Vagina (tissue), 2 donors: ENCODE measurements at regions not wholly inside any gene's neighbourhood (a gene's known extent, or its start where the extent isn't known, plus 50 kb on each side); places are given as distances from the start of the nearest gene placed in this dataset.

Source experiments
- DNase-seq, 2 donors: peaks; one replicate each; pipeline ENCODE4 v3.0.0-alpha.2; 2017; ENCODE audit errors: extremely low spot score in 2 of 2
- H3K27ac ChIP-seq: fragments of 200-600 bp; sonication (generic); one replicate; pipeline ENCODE4 v1.5.1; 2019
- H3K27me3 ChIP-seq: fragments of 200-600 bp; sonication (generic); one replicate; pipeline ENCODE4 v1.5.1; 2019
- H3K36me3 ChIP-seq, 2 donors: fragments of 200-600 bp; sonication (generic); one replicate each; pipeline ENCODE4 v1.5.1; 2017 to 2019
- H3K4me1 ChIP-seq: fragments of 200-600 bp; sonication (generic); one replicate; pipeline ENCODE4 v1.5.1; 2019
- H3K4me3 ChIP-seq, 2 donors: fragments of 200-600 bp; sonication (generic); 1 replicate in 1 of 2; 2 replicates in 1 of 2; pipeline ENCODE4 v1.5.1; 2016 to 2019
- H3K9me3 ChIP-seq: fragments of 200-600 bp; sonication (generic); one replicate; pipeline ENCODE4 v1.5.1; 2019
- CTCF ChIP-seq, 3 experiments: fragments of 450-650 bp in 2 of 3; fragments of 200-600 bp in 1 of 3; sonication (generic) in 1 of 3; IDR thresholded peaks; one replicate each; pipeline ENCODE4 v1.5.1; 2017 to 2019; ENCODE audit warnings: antibody characterized with exemption in 3 of 3, mild to moderate bottlenecking in 2 of 3, moderate library complexity in 2 of 3
- POLR2A ChIP-seq, 2 donors: fragments of 450-650 bp; IDR thresholded peaks; one replicate each; pipeline ENCODE4 v1.6.1; 2017; ENCODE audit warnings: antibody characterized with exemption in 2 of 2, mild to moderate bottlenecking in 2 of 2, moderate library complexity in 2 of 2
- POLR2AphosphoS5 ChIP-seq, 2 donors: sonication (generic); formaldehyde crosslinking; IDR thresholded peaks; one replicate each; pipeline ENCODE4 v1.9.0; 2017; ENCODE audit warnings: antibody characterized with exemption in 2 of 2, mild to moderate bottlenecking in 2 of 2, low read depth in 1 of 2; ENCODE audit not compliant: insufficient read depth in 1 of 2
- intact Hi-C: fragments of 100-400 bp; cut with DNase I; formaldehyde crosslinking; loops from one replicate; pipeline ENCODE4 v1.15.1; 2023

- TF ChIP-seq CTCF (IDR thresholded peaks at IDR 0.05) (no peak), POLR2A (IDR thresholded peaks at IDR 0.05) (no peak), POLR2AphosphoS5 (IDR thresholded peaks at IDR 0.05; ENCODE audit: insufficient read depth in 1 of 2, low read depth in 1 of 2) (no peak)
- intact Hi-C loops, result no loop called here
- Histone ChIP-seq H3K27ac (peak overlapping the region; percentile 3), H3K27me3 (no peaks in the 10 kb centered on the region), H3K36me3 (no peaks in the 10 kb centered on the region), H3K4me3 (peak overlapping the region in 1 of 2 donors; percentile 2), H3K9me3 (no peaks in the 10 kb centered on the region), H3K4me1 (no peaks in the 10 kb centered on the region)
- DNase-seq, result no peak
Observed at GRCh38 chr1:172775606-172776005, 116.7 kb downstream of the FASLG start.

- H3K36me3 ChIP-seq, result no peaks in the 10 kb centered on the region
- no peaks in the 10 kb centered on the region for H3K27me3 ChIP-seq
- intact Hi-C loops, result no loop called here
- peak overlapping the region in 1 of 2 donors; percentile 2 for H3K4me3 ChIP-seq
- no peaks in the 10 kb centered on the region for H3K9me3 ChIP-seq
- no peak overlapping the region for H3K27ac ChIP-seq
- no peak for TF ChIP-seq POLR2AphosphoS5 (IDR thresholded peaks at IDR 0.05; ENCODE audit: insufficient read depth in 1 of 2, low read depth in 1 of 2)
- TF ChIP-seq CTCF (IDR thresholded peaks at IDR 0.05), result no peak
- TF ChIP-seq POLR2A (IDR thresholded peaks at IDR 0.05), result no peak
- no peaks in the 10 kb centered on the region for H3K4me1 ChIP-seq
- DNase-seq, result no peak
Observed at GRCh38 chr1:172776071-172776470, 117.2 kb downstream of the FASLG start.

- TF ChIP-seq POLR2AphosphoS5 (IDR thresholded peaks at IDR 0.05; ENCODE audit: insufficient read depth in 1 of 2, low read depth in 1 of 2) (no peak), CTCF (IDR thresholded peaks at IDR 0.05) (no peak), POLR2A (IDR thresholded peaks at IDR 0.05) (no peak)
- Histone ChIP-seq H3K4me3 (no peak overlapping the region), H3K36me3 (no peaks in the 10 kb centered on the region), H3K4me1 (no peaks in the 10 kb centered on the region), H3K9me3 (no peaks in the 10 kb centered on the region), H3K27me3 (no peaks in the 10 kb centered on the region), H3K27ac (no peak overlapping the region)
- intact Hi-C loops, result no loop called here
- no peak for DNase-seq
Observed at GRCh38 chr1:172777767-172778166, 118.9 kb downstream of the FASLG start.

GRCh38 chr1:172778456-172779455 lies 119.9 kb downstream of the FASLG start:
- TF ChIP-seq CTCF (IDR thresholded peaks at IDR 0.05), result no peak
- TF ChIP-seq POLR2AphosphoS5 (IDR thresholded peaks at IDR 0.05; ENCODE audit: insufficient read depth in 1 of 2, low read depth in 1 of 2), result no peak
- TF ChIP-seq POLR2A (IDR thresholded peaks at IDR 0.05), result no peak
- DNase-seq, result no peak
- Histone ChIP-seq H3K4me3 (no peak overlapping the region), H3K27me3 (no peaks in the 10 kb centered on the region), H3K4me1 (no peaks in the 10 kb centered on the region), H3K9me3 (no peaks in the 10 kb centered on the region), H3K36me3 (no peaks in the 10 kb centered on the region), H3K27ac (no peak overlapping the region)
- intact Hi-C loops, result no loop called here

- intact Hi-C loops, result no loop called here
- no peaks in the 10 kb centered on the region for H3K36me3 ChIP-seq
- H3K27ac ChIP-seq, result no peak overlapping the region
- TF ChIP-seq CTCF (IDR thresholded peaks at IDR 0.05) (no peak), POLR2AphosphoS5 (IDR thresholded peaks at IDR 0.05; ENCODE audit: insufficient read depth in 1 of 2, low read depth in 1 of 2) (no peak), POLR2A (IDR thresholded peaks at IDR 0.05) (no peak)
- H3K4me3 ChIP-seq, result no peak overlapping the region
- DNase-seq, result no peak
- H3K27me3 ChIP-seq, result no peaks in the 10 kb centered on the region
- no peaks in the 10 kb centered on the region for H3K9me3 ChIP-seq
- no peaks in the 10 kb centered on the region for H3K4me1 ChIP-seq
Observed at GRCh38 chr1:172779491-172779890, 120.6 kb downstream of the FASLG start.
